Ovary (tissue), 3 donors: ENCODE measurements at regions not wholly inside any gene's neighbourhood (a gene's known extent, or its start where the extent isn't known, plus 50 kb on each side); places are given as distances from the start of the nearest gene placed in this dataset.

Experiments
- CTCF ChIP-seq, 3 donors: fragments of 450-650 bp in 2 of 3; fragments of 200-600 bp in 1 of 3; IDR thresholded peaks; one replicate each; pipeline versions ENCODE4 v1.5.1 to v1.8.0; 2016 to 2022; ENCODE audit warnings: antibody characterized with exemption in 3 of 3, mild to moderate bottlenecking in 1 of 3
- POLR2A ChIP-seq: fragments of 450-650 bp; IDR thresholded peaks from one replicate; pipeline ENCODE4 v1.6.1; 2017; ENCODE audit warnings: antibody characterized with exemption, mild to moderate bottlenecking, moderate library complexity
- donor health status: DM: no; HTN: no; CAD: no.

GRCh38 chr4:99716996-99717395, 59.4 kb upstream of the C4orf54 start:
- TF ChIP-seq CTCF (IDR thresholded peaks at IDR 0.05): no peak
- no peak for TF ChIP-seq POLR2A
